Right renal pelvis (tissue), 4 donors: ENCODE measurements at regions not wholly inside any gene's neighbourhood (a gene's known extent, or its start where the extent isn't known, plus 50 kb on each side); places are given as distances from the start of the nearest gene placed in this dataset.
"Not testable (repeated sequence)": the region's sequence is repeated elsewhere in the genome, so short reads cannot be mapped to it uniquely, and the experiment has no call there.

Source experiments
- DNase-seq, 4 donors: peaks; one replicate each; pipeline ENCODE4 v3.0.0-alpha.2; 2013; ENCODE audit warnings: low read depth in 4 of 4, low spot score in 3 of 4, missing footprints in 1 of 4

- DNase-seq, result no peak
Measured at GRCh38 chr12:25784669-25785068, 173.8 kb upstream of the RASSF8 start.

GRCh38 chr12:25785134-25785533 lies 173.3 kb upstream of the RASSF8 start:
- no peak for DNase-seq

GRCh38 chr12:25787701-25788100 lies 170.8 kb upstream of the RASSF8 start:
- no peak for DNase-seq

GRCh38 chr12:25788707-25789442 lies 169.6 kb upstream of the RASSF8 start:
- DNase-seq, result no peak

- DNase-seq, result no peak
Measured at GRCh38 chr12:25789541-25789944, 168.9 kb upstream of the RASSF8 start.

GRCh38 chr12:25792031-25792430 lies 166.5 kb upstream of the RASSF8 start:
- DNase-seq, result no peak

- DNase-seq, result no peak
Measured at GRCh38 chr12:25793196-25793595, 165.3 kb upstream of the RASSF8 start.

GRCh38 chr12:25794571-25794970 lies 163.9 kb upstream of the RASSF8 start:
- no peak for DNase-seq

GRCh38 chr12:25796523-25797000 lies 161.9 kb upstream of the RASSF8 start:
- no peak for DNase-seq

- DNase-seq, result no peak
Measured at GRCh38 chr12:25797386-25797785, 161.1 kb upstream of the RASSF8 start.

GRCh38 chr12:25797949-25798348 lies 160.5 kb upstream of the RASSF8 start:
- no peak for DNase-seq

GRCh38 chr12:25800101-25800500 lies 158.4 kb upstream of the RASSF8 start:
- DNase-seq, result no peak

GRCh38 chr12:25801734-25802133 lies 156.7 kb upstream of the RASSF8 start:
- DNase-seq, result no peak

GRCh38 chr12:25802143-25802542 lies 156.3 kb upstream of the RASSF8 start:
- no peak for DNase-seq

GRCh38 chr12:25803029-25803664 lies 155.3 kb upstream of the RASSF8 start:
- not testable (repeated sequence) for DNase-seq

GRCh38 chr12:25804286-25804685 lies 154.2 kb upstream of the RASSF8 start:
- not testable (repeated sequence) for DNase-seq

GRCh38 chr12:25806271-25806670 lies 152.2 kb upstream of the RASSF8 start:
- no peak for DNase-seq

GRCh38 chr12:25808604-25809003 lies 149.9 kb upstream of the RASSF8 start:
- no peak for DNase-seq

- no peak for DNase-seq
Measured at GRCh38 chr12:25810683-25811082, 147.8 kb upstream of the RASSF8 start.

- DNase-seq, result no peak
Measured at GRCh38 chr12:25811656-25812126, 146.8 kb upstream of the RASSF8 start.

- no peak for DNase-seq
Measured at GRCh38 chr12:25812295-25812694, 146.2 kb upstream of the RASSF8 start.

GRCh38 chr12:25813843-25814242 lies 144.6 kb upstream of the RASSF8 start:
- DNase-seq, result no peak
